Stimulated activated CD4-positive, alpha-beta T cell treated with anti-CD3 and anti-CD28 coated beads, Interleukin-4, amount 100 ng/mL, for 48 hours (primary cell): ENCODE measurements at regions not wholly inside any gene's neighbourhood (a gene's known extent, or its start where the extent isn't known, plus 50 kb on each side); places are given as distances from the start of the nearest gene placed in this dataset.
"Not testable (repeated sequence)": the region's sequence is repeated elsewhere in the genome, so short reads cannot be mapped to it uniquely, and the experiment has no call there.

Experiments
- DNase-seq, 2 donors: peaks; one replicate each; pipeline ENCODE4 v3.0.0-alpha.2; 2020; ENCODE audit warnings: low read depth in 2 of 2

- no peak for DNase-seq
Observed at GRCh38 chr5:17828681-17829080, 194.4 kb downstream of the TAF11L14 start.

- DNase-seq = no peak
Observed at GRCh38 chr5:17829456-17829855, 195.2 kb downstream of the TAF11L14 start.

DNA sequence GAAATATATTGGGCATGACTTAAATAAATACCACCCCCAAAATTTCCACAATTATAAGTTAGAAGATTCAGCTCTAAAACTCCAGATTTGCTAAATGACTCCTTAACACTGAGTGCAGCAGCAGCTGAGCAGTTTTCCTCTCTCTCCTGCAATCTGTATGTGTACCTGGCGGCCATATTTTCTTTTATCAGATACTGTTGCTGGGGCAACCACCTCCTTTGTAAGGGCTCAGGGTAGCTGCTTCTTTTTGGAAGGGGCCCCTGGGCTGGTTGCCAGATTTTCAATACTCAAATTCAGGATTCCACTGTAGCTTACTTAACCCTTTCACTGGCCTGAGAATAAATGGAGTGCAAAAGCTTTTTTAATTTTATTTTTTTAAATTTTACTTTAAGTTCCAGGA is 197.0 kb downstream of the TAF11L14 start:
- no peak for DNase-seq

GRCh38 chr5:17832949-17833745 is 198.9 kb downstream of the TAF11L14 start:
- DNase-seq = no peak

GRCh38 chr5:17837757-17838156 is 203.5 kb downstream of the TAF11L14 start:
- DNase-seq = no peak

DNA sequence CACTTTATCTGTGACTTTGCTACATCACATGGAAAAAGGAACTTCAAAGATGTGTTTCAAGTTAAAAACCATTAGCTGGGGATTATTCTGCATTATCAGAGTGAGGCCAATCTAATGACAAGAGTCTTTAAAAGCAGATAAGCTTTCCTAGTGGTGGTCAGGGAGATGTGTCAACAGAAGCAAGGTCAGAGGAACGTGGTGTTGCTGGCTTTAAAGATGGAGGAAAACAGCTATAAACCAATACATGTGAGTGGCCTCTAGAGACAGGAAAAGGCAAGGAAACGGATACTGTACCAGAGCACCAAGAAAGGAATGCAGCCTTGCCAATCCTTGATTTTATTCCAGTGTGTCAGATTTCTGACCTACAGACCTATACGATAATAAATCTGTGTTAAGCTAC is 204.2 kb downstream of the TAF11L14 start:
- DNase-seq = no peak

DNA sequence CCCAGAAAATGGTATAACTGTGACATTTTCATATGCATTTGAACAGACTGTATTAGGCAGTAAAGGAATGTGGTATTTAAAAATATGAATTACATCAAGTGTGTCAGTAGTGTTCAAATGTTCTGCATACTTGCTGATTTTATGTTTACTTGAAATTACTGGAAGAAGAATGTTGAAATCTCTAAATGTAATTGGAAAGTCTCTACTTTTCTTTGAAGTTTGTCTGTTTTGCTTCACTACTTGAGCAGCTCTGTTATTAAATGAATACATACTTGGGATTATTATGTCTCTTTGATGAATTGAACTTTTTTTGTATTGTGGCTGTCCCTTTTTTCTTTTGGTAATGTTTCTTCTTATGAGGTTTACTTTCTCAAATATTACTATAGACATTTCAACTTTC is 205.6 kb downstream of the TAF11L14 start:
- no peak for DNase-seq

DNA sequence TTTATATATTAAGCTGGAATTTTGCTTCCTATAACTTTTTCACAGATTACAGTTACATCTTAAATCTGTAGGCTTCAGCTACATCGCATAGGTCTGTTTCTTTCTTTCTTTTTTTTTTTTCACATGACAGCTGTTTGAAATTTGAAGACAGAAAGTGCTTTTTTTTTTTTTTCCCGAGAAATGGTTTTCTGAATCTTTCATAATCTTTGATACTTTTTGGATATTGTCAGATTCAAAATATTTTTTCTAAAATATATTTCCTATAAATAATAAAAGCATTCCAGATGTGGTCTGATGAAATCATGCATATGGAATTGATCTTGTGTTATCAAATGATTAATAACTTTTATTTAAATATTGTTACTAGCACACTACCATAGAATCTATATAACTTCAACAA is 212.2 kb downstream of the TAF11L14 start:
- no peak for DNase-seq

DNA sequence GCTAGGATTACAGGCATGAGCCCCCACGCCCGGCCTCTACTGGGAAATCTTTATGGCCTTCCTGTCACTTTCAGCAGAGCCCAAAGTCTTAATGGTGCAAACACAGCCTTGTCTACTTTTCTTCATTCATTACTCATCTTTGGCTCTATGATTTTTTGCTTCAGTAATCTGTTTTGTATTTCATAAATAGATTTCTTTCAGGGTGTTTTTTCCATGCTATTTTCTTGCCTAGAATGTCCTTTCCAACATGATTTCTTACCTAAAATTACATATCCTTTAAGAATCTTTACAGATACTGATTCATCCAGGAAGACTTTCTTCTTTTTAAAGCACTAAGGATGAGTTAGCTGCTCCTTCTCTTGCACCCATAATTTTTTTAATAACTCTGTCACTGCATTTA is 213.0 kb downstream of the TAF11L14 start:
- DNase-seq = no peak

DNA sequence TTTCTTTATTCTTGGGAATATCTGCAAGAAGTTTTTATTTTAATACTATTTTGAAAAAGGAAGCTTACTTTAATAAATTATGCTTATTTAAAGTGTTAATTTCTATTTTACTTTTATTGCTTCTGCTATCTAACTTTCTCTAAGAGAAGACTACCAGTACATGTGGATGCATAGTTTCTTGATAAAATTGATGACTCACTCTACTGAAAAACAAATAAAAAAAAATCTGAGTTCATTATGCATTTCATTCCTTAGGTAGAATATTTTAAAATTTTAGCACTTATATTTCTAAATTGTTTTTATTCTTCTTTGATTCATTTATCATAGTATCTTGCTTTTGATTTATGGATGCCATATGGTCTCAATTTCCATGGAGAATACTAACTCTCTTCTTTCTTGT is 217.9 kb downstream of the TAF11L14 start:
- no peak for DNase-seq

GRCh38 chr5:17852740-17853139 is 218.5 kb downstream of the TAF11L14 start:
- no peak for DNase-seq

DNA sequence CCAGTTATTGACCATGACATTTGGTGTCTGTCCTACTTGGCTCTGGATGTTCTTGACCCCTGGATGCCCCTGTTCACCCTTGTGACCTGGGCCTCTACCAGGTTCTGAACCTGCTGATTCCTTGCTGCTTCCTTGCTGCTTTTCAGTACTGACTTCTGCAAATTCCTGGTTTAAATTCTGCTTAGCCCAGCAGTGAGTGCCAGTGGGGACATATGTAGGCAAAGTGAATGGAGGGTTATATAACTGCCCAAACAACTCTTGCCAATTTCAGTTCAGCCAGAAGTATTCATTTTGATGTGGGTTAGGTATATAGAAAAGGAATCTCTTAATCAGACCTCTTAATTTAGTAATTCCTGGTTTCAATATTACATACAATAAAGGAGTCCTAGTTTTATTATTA is 220.6 kb downstream of the TAF11L14 start:
- no peak for DNase-seq

- DNase-seq = no peak
Observed at GRCh38 chr5:17860660-17861315, 226.5 kb downstream of the TAF11L14 start.

DNA sequence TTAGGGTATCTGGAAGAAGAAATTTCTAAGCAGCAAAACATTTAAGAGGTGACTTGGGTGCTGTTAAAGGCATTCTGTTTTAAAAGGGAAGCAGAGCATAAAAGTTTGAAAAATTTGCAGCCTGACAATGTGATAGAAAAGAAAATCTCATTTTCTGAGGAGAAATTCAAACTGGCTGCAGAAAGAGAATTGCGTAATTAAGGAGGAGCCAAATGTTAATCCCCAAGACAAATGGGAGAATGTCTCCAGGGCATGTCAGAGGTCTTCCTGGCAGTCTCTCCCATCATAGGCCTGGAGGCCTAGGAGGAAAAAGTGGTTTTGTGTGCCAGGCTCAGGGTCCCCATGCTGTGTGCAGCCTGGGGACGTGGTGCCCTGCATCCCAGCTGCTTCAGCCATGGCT is 230.6 kb downstream of the TAF11L14 start:
- not testable (repeated sequence) for DNase-seq

DNA sequence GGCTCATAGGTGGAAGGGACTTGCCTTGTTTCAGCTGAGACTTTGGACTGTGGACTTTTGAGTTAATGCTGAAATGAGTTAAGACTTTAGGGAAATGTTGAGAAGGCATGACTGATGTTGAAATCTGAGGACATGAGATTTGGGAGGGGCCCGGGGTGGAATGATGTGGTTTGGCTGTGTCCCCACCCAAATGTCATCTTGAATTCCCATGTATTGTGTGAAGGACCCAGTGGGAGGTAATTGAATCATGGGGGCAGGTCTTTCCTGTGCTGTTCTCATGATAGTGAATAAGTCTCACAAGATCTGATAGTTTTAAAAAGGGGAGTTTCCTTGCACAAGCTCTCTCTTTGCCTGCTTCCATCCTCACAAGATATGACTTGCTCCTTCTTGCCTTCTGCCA is 231.7 kb downstream of the TAF11L14 start:
- DNase-seq = not testable (repeated sequence)

DNA sequence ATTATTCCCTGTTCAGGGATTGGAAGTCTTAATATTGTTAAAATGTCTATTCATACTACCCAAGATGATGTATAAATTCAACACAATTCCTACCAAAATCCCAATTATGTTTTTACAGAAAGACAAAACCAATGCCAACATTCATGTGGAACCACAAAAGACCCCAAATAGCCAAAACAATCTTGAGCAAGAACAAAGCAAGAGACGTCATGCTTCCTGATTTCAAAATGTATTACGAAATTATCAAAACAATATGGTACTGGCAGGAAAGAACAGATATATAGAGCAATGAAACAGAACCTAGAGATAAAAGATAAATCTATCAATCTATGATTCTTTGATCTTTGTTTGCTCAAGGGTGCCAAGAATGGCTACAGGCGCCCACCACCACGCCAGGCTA is 237.9 kb downstream of the TAF11L14 start:
- no peak for DNase-seq

DNA sequence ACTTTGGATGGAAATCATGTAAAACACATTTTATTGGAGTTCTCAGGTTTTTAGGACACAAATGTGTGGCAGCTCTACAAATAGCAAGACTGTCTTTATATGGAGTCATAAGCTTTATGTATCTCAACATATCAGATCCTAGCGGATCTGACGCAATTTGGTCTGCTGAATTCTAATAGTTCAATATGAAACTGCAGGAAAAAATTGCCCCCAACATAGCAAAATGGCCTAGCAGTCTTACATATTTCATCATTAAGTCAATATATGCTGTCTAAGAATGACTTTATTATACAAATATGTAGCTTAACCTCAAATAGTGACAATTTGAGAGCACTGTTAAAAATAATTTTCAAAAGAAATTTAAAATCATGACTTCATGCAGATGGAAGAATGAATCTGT is 244.3 kb downstream of the TAF11L14 start:
- no peak for DNase-seq

- DNase-seq = no peak
Observed at GRCh38 chr5:17879276-17879675, 245.0 kb downstream of the TAF11L14 start.

DNA sequence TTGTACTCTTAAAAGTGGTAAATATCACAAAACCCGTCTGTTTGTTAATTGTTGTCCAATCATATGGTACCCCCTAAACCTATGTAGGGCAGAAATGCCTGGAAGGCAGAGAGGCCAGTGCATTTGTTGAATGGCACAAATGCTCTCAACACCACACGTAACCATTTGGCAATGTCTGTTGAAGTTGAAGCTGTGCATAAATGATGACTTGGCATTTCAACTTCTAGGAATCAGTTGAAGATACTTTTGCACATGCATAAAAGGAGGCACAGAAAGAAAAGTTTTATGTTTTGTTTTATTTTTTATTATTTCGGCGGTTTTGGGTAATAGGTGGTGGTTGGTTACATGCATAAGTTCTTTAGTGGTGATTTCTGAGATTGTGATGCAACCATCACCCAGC is 246.6 kb downstream of the TAF11L14 start:
- no peak for DNase-seq

DNA sequence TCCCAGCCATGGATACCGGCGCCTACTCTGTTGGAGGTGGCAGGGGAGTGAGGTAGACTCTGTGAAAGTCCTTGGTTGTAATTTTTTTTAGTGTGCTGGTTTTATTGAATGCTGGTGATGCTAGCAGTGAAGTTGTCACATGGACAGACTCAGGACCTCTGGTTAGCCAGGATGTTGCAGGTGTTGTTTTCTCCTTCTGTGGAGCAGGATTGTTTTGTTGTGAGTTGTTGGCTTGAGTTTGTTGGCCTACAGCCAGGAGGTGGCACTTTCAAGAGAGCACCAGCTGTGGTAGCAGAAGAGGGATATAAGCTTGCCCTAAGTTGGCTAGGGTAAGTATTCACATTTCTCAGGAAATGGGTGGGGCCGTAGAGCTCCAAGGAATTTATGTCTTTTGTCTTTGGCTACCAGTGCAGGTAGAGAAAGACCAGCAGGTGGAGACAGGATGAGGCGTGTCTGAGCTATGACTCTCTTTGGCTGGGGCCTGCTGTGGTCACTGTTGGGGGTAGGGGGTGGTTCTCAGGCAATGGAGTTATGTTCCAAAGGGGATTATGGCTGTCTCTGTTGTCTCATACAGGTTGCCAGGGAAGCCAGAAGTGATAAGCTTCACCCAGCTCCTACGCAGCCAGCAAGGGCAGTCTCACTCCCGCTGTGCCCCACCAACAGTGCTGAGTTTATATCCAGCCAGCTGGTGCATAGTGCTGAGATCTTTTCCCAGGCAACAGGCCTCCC is 248.7 kb downstream of the TAF11L14 start:
- DNase-seq = no peak

GRCh38 chr5:17888155-17888554 is 253.9 kb downstream of the TAF11L14 start:
- no peak for DNase-seq

- no peak for DNase-seq
Observed at GRCh38 chr5:17890501-17890900, 256.2 kb downstream of the TAF11L14 start.

GRCh38 chr5:17891881-17892280 is 257.6 kb downstream of the TAF11L14 start:
- no peak for DNase-seq
